UCSD-AML1 (cell line): ENCODE measurements at regions not wholly inside any gene's neighbourhood (a gene's known extent, or its start where the extent isn't known, plus 50 kb on each side); places are given as distances from the start of the nearest gene placed in this dataset.

ENCODE experiments used
- DNase-seq: peaks from one replicate; lab custom pipeline; 2025; ENCODE audit not compliant: unreplicated experiment; lab: John Stamatoyannopoulos, UW

DNA sequence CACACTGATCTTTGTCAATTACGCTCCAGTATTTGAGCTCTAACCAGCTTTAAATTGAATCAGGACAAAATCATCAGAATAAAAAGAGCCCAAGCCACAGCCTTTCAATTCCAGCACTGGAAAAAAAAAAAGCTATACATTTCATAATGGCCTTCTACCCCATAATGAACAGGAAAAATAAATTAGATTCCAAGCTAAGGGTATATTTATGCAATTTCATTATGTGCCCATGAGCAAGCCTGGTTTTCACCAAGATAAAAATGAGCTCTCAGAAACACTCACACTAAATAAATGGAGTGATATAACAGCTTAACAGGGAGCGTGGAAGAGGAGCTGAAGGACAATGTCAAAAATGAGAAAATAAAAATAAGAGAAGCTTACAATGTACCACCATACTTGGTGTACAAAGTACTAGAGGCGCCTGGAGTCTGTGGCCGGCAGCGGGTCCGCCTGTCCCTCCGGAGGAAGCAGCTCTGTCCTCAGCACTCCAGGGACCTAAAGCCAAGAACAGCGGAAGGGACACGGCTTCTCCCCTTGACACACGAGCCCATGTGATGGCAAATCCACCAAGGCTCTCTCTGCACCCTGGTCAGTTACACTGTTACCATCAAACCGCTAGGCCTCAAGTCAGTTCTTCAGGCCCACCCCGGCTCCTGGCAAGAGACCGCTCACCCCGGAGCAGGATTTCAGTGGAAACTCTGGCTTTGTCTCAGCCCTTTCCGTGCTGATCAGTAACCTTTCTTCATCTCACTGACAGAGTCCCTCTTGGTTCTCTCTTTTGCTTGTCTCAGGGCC lies 69.6 kb downstream of the RBFOX3 start:
- DNase-seq, result no peak

DNA sequence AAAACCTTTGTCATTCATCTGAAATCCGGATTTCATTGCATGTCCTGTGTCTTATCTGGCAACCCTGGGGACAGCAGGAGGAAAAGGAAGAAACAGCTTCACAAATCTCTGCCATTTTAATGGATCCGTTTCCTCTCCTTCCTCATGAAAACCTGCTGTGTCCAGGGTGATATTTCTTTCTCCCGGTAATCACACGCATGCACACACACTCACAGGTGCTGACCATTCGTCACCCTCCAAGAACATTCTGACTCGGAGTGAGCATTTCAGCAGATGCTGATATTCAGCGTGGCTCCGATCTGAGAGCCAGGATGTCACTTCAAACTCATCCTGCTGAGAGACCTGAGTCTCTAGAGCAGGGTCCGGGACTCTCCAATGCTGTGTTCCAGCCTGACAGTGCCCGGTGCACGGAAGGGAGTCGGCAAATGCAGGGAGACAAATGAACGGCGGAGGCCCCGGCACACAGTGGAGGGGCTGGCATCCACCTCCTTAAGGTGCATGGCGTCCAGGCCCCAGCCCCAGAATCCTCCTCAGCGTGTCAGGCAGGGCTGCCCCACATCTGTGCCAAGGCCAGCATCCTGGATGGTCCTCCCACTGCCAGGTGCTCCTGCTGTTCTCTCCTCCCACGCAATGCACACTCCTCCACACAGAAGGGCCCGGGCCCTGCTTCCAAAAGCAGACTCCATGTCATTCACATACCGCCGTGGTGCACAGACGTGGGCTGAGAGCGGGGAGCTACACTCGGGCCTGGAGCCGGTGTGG lies 70.7 kb downstream of the RBFOX3 start:
- no peak for DNase-seq

DNA sequence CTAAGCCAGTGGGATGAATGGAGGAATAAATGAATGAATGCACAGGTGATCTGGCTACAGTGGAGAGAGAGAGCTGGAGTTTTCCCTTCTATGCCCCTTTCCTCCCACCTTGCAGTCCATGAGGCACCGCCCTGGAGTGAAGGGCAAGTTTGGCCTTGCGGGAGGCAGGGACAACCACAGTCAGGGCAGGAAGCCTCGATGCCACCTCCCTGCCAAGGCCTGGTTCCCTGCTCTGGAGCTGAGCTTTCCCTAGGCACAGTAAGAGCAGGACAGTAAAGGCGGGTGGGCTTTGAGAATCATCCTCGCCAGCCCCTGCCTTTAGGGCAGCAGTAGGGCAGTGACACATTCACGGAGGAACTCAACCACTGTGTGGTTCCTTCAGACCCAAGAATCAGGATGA lies 72.6 kb downstream of the RBFOX3 start:
- no peak for DNase-seq

DNA sequence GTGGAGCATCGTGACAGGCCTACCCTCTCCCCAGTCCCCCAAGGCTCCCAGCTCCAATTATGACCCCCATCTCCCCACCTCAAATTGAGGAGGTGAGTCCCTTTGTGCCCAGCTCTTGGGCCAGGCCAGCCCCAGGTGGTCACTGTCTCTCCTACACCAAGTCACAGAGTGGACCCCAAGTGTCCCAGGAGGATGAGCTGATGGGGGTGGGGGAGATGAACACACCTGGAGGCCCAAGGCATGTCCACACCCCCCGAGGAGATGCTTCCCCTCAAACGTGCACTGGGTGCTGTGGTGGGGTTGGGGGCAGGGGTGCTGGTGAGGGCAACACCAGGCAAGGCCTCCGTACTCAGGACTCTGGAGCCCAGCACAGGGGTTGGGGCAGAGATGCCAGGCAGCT lies 73.2 kb downstream of the RBFOX3 start:
- DNase-seq, result no peak

DNA sequence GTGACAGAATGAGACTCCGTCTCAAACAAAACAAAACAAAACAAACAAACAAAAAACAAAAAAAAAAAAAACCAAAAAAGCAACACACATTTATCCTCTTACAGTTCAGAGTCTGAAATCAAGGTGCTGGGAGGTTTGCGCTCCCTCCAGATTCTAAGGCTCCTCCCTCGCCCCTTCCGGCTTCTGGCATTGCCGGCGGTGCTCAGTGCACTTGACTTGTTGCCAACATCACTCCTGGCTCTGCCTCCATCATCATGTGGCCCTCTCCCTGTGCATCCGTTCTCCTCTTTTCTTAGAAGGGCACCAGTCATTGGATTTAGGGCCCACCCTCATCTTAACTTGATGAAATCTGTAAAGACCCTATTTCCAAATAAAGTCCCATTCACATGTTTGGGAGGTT lies 73.8 kb downstream of the RBFOX3 start:
- DNase-seq, result no peak

DNA sequence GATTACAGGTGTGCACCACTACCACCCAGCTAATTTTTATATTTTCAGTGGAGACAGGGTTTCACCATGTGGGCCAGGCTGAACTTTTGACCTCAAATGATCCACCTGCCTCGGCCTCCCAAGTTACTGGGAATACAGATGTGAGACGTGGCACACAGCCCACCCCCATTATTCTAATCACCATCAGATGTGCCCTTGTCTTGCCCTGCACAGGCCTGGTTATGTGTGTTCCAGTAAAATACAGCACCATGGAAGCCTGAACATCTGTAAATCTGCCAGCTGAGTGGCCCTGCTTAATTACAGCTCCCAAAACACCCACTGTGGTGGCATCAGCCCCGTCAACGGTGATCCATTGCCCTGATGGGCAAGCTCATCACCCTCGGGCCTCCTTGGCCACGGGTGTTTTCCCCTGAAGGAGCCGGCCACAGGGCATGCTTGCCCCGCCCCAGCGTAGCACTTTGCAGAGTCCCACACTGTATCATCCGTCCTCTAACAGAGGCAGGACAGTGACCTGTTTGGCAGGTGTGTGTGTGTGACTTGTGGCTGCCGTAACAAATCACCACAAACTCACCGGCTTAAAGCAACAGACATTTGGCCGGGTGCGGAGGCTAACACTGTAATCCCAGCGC lies 74.5 kb downstream of the RBFOX3 start:
- DNase-seq, result no peak

DNA sequence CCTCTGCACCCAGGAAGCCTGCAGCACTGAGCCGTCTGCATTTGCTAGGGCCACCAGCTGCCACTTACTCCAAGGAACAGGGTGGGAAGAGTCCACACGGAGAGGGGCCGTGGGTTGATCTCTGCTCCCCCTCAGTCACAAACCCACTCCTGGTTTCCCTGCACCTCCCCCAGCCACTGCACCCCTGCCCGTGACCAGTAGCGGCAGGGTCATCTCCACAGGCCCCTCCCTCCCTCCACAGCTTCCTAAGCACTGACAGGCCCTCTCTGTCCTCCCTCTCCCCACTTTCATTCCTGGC lies 75.2 kb downstream of the RBFOX3 start:
- no peak for DNase-seq

DNA sequence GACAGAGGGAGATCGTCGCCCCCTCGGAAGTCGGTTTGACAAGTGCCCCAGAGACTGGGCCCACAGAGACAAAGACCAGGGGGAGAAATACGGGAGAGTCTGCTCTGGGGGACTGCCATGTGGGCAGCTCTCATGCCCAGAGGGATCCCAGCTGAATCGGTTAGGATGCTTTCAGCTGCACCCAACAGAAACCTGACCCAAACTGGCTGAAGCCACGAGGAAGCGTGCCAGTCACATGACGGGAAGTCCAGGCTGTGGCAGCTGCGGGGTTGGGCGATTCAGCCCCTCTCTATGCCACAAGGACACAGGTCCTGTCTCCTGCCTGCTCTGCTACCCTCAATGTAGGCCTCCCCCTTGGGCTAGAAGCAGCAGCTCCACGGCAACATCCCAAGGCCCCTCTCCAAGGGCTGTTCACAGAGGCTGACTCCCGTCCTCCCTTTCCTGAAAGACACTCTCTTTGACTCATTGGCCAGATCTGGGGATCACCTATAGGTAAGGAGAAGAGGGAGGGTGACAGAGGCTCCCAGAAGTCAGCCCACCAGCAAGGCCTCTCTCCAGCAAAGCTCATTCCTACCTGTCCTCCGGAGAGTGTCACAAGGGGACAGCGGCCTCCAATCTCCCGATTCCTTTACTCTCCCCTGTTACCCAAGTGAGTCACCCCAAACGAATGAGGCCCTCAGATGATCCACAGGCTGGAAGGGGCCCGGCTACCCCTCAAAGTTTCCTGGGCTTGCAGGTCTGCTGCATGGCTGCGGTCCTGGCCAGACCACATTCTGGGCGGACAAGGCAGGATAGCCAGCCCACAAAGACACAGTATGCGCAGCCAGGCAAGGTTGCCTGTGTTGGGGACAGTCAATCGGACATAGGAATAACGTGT lies 75.8 kb downstream of the RBFOX3 start:
- no peak for DNase-seq

DNA sequence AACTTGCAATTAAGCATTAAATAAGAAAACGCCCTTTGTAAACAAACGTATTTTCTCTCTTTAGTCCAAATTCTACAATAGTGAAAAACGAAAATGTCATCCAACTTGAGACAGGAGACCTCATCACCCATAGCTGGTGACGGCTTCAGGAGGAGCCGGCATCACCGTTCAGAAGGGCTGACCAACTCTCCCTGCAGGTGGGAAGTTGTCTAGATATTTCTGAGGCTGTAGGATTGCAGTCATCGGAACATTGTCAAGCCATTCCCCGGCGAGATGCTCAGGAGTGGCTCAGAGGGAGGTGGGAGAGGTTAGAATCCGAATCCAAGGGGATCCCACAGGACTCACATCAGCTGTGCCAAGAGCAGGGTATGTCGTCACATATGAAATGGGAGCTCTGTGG lies 76.7 kb downstream of the RBFOX3 start:
- DNase-seq, result no peak

DNA sequence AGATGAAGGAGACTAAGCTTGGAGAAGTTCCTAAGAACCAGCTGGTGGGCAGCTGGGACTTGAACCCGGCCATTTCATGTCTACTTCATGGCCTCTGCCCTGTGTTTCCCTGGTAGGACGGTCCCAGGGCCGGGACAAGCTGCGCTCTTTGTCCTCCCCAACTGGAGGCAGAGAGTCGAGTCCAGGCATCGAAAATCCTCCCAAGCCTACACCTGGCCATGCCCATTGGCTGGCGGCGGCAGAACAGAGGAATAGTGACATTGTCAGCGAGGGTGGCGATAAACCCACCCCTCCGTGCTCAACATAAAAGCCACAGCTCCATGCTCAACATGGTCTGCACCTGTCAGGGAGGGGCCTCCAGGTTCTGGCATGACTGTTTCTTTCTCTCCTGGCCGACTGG lies 77.7 kb downstream of the RBFOX3 start:
- no peak for DNase-seq

DNA sequence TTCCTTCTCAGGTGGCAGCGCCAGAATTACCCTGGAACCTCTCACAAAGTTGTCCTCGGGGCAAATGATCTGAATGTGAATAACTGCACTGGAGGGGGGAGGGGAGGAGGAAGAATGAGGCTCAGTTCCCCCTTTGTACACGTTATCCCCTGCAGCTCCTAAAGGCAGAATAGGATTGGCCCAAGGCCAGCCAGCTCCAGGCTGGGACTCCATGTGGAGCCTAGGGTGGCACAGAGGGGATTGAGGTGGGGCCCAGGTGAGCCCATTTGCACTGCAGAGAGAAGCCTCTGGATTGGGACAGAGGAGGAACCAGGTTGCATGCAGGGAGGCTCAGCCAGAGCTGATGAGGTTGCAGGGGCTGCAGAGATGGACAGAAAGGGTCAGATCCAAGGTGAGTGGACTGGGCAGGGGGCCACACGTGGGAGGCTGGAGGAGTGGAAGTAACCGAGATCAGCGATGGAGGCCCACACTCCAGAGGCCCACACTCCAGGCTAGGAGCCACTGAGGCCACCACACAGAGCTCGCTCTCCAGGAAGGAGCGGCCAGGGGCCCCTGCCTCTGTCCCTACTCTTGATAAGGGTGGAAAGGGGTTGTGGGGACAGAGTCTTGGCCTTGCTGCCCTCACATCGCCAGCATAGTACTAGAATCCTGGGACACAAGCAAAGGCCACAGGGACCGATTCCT lies 78.6 kb downstream of the RBFOX3 start:
- no peak for DNase-seq

DNA sequence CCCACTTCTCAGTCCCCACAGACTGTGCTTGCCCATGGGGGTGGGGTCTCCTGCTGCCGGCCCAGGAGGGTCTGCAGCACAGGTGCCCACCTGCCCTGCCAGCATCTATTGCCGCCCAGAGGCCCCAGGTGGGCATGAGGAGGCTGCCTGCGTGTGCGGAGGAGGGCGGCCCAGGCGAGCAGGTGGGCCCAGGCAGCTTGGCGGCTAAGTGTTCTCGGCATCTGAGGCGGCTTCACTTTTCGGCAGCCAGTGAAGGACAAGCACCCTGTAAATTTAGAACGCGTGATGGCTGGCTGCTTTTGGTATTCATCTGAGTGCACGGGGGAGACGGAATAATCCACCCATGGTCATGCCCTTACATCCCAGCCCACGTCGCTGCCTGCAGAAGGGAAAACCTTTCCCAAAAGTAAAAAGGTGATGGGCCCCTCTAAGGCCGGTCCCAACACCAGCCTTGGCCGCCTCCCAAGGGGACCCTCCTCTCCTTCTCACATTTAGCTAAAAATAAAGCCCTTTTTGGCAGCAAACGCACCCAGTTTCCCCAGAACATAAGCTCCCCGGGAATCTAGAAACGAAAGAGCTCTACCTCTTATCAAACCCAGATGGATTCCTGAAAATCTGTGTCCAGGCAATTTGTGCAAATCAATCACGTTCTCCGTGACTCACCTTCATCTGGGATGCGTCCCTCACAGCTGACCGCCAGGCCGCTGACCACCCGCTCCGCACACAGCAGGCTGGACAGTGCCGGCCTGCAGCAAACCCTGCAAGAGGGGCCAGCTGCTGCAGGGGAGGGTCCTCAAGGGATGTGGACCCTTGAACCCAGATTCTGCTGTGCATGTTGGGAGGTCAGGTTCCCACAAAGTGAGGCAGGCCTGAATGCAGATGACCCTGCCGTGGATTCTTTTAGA lies 79.4 kb downstream of the RBFOX3 start:
- no peak for DNase-seq

DNA sequence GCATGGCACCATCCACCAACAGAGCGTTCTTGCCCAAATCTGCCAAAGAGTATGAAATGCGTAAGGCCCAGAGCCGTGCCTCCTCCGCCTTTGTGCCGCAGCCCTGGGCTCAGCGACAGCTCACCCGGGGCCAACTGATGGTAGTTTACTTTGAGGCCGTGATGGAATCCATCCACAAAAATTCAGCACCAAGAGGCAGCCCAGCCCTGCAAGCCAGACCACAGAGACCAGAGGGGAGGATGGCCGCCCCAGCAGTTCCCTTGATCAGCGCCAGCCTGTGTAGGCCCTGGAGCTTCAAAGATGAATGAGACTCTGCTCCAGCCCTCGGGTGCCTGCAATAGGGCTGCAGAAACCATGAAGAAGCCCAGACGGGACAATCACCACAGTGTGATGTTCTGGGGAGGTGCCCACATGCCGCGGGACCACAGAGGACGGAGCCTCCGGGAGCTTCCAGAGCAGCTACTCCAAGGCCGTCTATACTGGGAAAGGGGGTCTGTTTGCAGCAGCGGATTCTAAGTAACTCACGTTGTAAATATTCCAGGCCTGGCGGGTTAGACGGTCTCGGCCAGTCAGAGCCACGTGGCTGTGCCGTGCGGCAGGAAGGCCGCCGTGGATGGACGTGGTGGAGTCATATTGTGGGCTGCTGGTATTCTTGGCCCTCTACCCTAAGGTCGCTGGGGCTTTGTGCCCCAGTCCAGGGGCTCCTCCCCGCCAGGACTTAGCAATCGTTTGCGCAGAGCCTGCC lies 80.3 kb downstream of the RBFOX3 start:
- no peak for DNase-seq

DNA sequence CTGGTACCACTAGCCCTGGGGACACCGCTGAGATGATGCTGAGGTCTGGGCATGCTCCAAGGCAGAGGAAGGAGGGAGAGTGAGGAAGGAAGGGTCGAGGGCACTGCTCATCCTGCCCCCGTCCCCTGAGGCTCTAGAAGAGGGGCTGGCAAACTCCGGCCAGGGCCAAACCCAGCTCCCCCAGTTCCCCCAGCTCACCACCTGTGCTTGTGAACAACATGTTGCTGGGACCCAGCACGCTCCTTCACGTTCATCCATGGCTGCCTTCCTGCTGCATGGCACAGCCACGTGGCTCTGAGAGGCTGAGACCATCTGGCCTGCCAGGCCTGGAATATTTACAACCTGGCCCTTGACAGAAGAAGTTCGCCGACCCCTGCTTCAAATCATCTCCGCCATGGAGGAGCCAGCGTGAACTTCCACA lies 81.2 kb downstream of the RBFOX3 start:
- no peak for DNase-seq

DNA sequence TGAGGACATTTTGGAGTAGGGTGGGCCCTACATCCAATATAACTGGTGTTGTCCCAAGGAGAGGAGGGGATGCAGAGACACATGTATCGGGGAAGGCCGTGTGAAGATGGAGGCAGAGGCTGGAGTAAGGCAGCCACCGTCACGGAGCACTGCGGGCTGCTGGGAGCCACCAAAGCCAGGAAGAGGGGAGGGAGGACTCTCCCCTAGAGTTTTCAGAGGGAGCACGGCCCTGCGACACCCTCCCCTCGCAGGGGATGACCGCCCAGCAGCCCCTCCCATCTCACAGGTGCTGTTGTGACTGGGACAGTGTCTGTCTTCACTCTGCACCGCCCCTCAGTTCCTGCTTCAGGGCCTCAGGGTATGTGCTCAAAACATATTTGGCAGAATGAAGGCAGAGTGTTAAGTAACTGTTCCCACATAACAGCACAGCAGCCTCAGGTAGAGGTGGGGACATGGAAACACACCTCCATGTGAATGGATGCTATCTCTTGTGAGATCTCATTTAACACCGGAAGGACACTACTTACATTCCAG lies 82.2 kb downstream of the RBFOX3 start:
- no peak for DNase-seq

DNA sequence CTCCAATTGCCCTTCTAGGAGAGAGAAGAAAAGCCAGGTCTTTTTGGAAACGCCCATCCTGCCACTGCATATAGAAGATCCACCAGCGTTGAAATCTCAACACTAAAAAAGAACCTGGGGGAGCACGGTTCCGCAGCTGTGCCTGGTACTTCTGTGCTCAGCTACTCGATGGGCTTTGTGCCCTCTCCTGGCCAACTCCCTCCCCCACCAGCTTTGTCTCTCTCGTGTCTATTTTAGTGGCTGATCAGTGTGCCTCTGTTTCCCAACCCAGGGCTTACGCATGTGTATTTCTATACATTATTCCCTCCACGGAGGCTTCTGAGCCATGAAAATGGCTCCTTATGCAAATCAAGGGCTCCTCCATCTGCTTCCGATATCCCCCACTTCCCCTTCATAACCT lies 83.5 kb downstream of the RBFOX3 start:
- DNase-seq, result no peak

DNA sequence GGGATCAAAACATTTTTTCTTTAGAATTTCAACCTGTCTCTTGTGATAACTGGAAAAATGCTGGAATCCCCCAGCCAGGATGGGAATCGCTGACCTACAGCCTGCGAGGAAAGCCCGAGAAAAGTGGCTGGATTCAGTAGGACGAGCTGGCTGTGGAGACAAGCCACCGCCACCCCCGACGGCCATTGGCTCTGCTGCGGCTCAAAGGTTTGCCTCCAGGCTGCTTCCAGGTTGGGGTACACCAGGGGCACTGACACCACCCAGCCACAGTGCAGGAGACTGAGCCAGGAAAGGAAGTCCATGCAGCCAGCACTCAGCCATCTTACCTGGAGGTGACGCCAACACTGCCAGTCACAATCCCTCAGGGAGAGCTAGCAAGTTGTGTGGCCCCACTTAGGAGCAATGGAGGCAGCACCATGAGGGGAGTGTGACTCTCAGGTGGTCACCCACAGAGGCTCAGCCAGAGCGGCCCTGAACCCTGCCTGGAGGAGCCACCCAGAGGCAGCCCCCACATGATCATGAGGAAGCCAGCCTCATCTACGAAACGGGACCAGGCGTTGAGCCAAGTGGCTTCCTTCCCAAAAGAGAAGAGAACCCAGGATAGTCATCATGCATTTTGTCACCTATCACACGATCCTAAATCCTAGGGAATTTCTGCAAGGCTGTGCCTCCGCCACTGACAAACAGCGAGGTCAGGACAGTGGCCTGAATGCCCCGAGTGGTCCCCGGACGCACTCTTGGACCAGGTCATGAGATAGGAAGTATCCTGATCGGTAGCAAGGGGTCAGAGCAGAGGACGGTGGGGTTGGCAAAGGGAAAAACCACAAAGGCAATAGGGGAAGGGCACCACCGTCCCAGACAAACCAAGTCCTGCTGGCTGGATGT lies 84.8 kb downstream of the RBFOX3 start:
- DNase-seq, result no peak
